WTC11 (cell line): ENCODE measurements at regions not wholly inside any gene's neighbourhood (a gene's known extent, or its start where the extent isn't known, plus 50 kb on each side); places are given as distances from the start of the nearest gene placed in this dataset.

Experiments
- FOXJ3 ChIP-seq: sonication (generic); formaldehyde crosslinking; IDR thresholded peaks from 2 replicates; pipeline ENCODE4 v1.9.0; 2021; ENCODE audit warnings: missing genetic modification reagents, mild to moderate bottlenecking, borderline replicate concordance
- FOXP1 ChIP-seq: sonication (generic); formaldehyde crosslinking; IDR thresholded peaks from 2 replicates; pipeline ENCODE4 v1.8.0; 2022; ENCODE audit warnings: missing genetic modification reagents, mild to moderate bottlenecking, moderate library complexity, borderline replicate concordance
- TF ChIP-seq, protein P1 (sequence below): fragments of 200-600 bp; IDR thresholded peaks from 2 replicates; pipeline ENCODE4 v1.8.0; 2022; ENCODE audit warnings: antibody characterized with exemption
- TF ChIP-seq, protein P2 (sequence below): sonication (generic); formaldehyde crosslinking; IDR thresholded peaks from 2 replicates; pipeline ENCODE4 v1.8.1; 2023; ENCODE audit warnings: mild to moderate bottlenecking, moderate library complexity, missing genetic modification reagents

DNA sequence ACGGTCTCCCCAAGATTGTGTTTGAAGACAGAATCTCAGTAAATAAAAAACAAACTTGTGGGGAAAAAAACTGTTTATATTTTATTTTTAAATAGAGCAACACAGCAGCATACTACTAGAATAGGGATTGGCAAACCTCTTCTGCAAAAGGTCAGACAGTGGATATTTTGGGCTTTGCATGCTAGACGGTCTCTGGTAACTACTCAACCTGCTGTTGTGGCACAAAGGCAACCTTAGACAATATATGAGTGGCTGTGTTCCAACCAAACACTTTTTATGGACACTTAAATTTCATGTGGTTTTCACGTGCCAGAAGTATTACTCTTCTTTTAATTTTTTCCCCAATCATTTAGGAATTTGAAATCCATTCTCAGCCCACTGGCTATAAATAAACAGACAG, 55.0 kb downstream of the IRX5 start:
- TF ChIP-seq FOXJ3: no peak
- TF ChIP-seq, protein P1, sequence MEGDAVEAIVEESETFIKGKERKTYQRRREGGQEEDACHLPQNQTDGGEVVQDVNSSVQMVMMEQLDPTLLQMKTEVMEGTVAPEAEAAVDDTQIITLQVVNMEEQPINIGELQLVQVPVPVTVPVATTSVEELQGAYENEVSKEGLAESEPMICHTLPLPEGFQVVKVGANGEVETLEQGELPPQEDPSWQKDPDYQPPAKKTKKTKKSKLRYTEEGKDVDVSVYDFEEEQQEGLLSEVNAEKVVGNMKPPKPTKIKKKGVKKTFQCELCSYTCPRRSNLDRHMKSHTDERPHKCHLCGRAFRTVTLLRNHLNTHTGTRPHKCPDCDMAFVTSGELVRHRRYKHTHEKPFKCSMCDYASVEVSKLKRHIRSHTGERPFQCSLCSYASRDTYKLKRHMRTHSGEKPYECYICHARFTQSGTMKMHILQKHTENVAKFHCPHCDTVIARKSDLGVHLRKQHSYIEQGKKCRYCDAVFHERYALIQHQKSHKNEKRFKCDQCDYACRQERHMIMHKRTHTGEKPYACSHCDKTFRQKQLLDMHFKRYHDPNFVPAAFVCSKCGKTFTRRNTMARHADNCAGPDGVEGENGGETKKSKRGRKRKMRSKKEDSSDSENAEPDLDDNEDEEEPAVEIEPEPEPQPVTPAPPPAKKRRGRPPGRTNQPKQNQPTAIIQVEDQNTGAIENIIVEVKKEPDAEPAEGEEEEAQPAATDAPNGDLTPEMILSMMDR: no peak
- TF ChIP-seq FOXP1 (CRISPR knock-in tag): no peak
- TF ChIP-seq, protein P2, sequence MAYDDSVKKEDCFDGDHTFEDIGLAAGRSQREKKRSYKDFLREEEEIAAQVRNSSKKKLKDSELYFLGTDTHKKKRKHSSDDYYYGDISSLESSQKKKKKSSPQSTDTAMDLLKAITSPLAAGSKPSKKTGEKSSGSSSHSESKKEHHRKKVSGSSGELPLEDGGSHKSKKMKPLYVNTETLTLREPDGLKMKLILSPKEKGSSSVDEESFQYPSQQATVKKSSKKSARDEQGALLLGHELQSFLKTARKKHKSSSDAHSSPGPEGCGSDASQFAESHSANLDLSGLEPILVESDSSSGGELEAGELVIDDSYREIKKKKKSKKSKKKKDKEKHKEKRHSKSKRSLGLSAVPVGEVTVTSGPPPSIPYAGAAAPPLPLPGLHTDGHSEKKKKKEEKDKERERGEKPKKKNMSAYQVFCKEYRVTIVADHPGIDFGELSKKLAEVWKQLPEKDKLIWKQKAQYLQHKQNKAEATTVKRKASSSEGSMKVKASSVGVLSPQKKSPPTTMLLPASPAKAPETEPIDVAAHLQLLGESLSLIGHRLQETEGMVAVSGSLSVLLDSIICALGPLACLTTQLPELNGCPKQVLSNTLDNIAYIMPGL: no peak
